ENCODE measurements at regions not wholly inside any gene's neighbourhood (a gene's known extent, or its start where the extent isn't known, plus 50 kb on each side); places are given as distances from the start of the nearest gene placed in this dataset.

DNA sequence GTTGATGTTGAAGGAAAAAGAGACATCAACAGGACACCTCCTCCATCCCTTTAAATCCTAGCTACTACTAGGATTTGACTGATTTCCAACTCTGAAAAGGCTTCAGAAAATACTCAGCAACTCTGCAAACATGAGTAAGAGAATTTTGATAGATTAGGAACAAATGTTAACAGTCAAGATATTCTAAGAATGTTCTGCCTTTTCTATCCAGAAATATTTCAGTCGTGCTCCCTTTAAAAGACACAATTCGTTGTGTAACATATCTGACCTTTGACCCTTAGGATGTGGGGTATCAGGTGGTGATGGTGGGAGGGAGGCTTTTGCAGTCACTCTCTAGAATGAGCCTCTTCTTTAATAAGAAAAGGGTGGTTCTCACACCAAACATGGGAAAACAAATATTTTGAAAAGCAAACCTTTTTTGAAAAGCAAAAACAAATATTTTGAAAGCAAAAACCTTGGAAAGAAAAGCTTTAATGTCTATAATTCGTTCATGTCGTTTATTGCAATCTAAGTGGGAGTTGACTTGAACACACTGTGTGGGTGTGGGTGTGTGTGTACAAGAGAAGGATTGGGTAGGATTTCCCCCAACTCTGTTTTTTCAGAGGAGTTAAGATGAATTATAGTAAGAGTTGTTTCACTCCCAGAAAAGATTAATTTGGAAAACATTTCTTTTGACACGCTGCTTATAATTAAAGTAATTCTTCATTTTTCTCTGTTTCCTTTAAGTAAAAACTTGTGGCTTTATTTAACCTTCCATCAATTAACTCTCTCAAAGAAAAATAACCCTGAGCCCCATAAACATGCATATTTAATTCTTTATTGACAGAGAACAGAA lies 152.8 kb downstream of the TMEM167A start:
- ChIA-PET POLR2A (ENCODE audit: partially characterized antibody) (no interaction called here), CTCF (ENCODE audit: partially characterized antibody) (no interaction called here)
- Histone ChIP-seq H3K27ac (ENCODE audit: low read depth, low read length) (no peak overlapping the region), H3K23ac (ENCODE audit: insufficient read length) (no peak overlapping the region), H4K8ac (ENCODE audit: extremely low read depth, insufficient read depth, low read length) (no peak overlapping the region), H3K4me3 (ENCODE audit: extremely low read depth in 1 of 4, insufficient read depth in 2 of 4, low read depth in 3 of 4, low read length in 4 of 4) (no peak overlapping the region), H2AFZ (ENCODE audit: low read length) (no peak overlapping the region), H2AK5ac (ENCODE audit: low read depth, low read length) (no peak overlapping the region), H3K4ac (replicated peaks; ENCODE audit: insufficient read length, low read depth, low read length) (no peak overlapping the region), H4K5ac (ENCODE audit: insufficient read length, low read depth, low read length) (no peak overlapping the region), H3K36me3 (ENCODE audit: control insufficient read depth in 2 of 4, insufficient read depth in 4 of 4, low read length in 3 of 4) (no peaks in the 10 kb centered on the region), H4K20me1 (replicated peaks in 1 of 2; ENCODE audit: control insufficient read depth in 1 of 2, insufficient read depth in 2 of 2, low read length in 2 of 2) (no peaks in the 10 kb centered on the region), H4K91ac (replicated peaks; ENCODE audit: insufficient read length, low read length) (no peak overlapping the region), H2BK15ac (ENCODE audit: low read length) (no peak overlapping the region), H2BK120ac (replicated peaks; ENCODE audit: low read depth, low read length) (no peak overlapping the region), H3K18ac (ENCODE audit: extremely low read depth, low read length) (no peak overlapping the region), H3K4me1 (replicated peaks in 1 of 4; ENCODE audit: control insufficient read depth in 3 of 4, insufficient read depth in 4 of 4, low read length in 3 of 4) (no peaks in the 10 kb centered on the region), H3K14ac (ENCODE audit: insufficient read length) (no peak overlapping the region), H3K79me2 (ENCODE audit: control insufficient read depth in 1 of 2, insufficient read depth in 2 of 2, low read length in 2 of 2) (no peaks in the 10 kb centered on the region), H3K9me3 (ENCODE audit: insufficient read depth in 2 of 2, low read depth in 1 of 2, low read length in 1 of 2) (no peaks in the 10 kb centered on the region), H3K27me3 (replicated peaks in 1 of 4; ENCODE audit: control insufficient read depth in 3 of 4, extremely low read depth in 1 of 4, insufficient read depth in 3 of 4, low read length in 3 of 4) (no peaks in the 10 kb centered on the region), H3K56ac (replicated peaks; ENCODE audit: insufficient read length, low read depth, low read length) (no peak overlapping the region), H2BK12ac (ENCODE audit: low read depth, low read length) (no peak overlapping the region), H3K4me2 (ENCODE audit: insufficient read depth in 1 of 2, low read depth in 2 of 2, low read length in 2 of 2) (no peak overlapping the region), H3K79me1 (ENCODE audit: low read depth, low read length) (no peaks in the 10 kb centered on the region), H3K23me2 (ENCODE audit: low read depth, low read length) (no peaks in the 10 kb centered on the region), H2BK20ac (ENCODE audit: low read length) (no peak overlapping the region), H3K9ac (replicated peaks in 1 of 4; ENCODE audit: extremely low read depth in 1 of 4, low read depth in 3 of 4, low read length in 3 of 4) (no peak overlapping the region), H2BK5ac (ENCODE audit: low read depth, low read length) (no peak overlapping the region)
- FAIRE-seq (no peak), DNase-seq (ENCODE audit: low read depth in 1 of 2, low spot score in 2 of 2) (no peak)
- WGBS, 2 experiments (ENCODE audit: extremely low coverage in 1 of 2, insufficient coverage in 1 of 2, insufficient read length in 1 of 2, insufficient replicate concordance in 2 of 2, low coverage in 1 of 2, low lambda C conversion rate in 2 of 2, missing lambda C conversion rate in 1 of 2) = 82% methylated on average over 5 of the region's 5 CpGs; no CpG with 5 or more reads in 1 of the 2 experiments
- TF ChIP-seq POLR2A (IDR thresholded peaks at IDR 0.05; ENCODE audit: control extremely low read depth in 1 of 2, low read depth in 2 of 2, low read length in 2 of 2) (no peak), TBP (IDR thresholded peaks at IDR 0.05; ENCODE audit: low read depth, low read length) (no peak), HDAC2 (IDR thresholded peaks at IDR 0.05; ENCODE audit: borderline replicate concordance in 1 of 2, low read depth in 2 of 2, low read length in 2 of 2) (no peak), KDM4A (IDR thresholded peaks at IDR 0.05; ENCODE audit: low read depth, low read length, severe bottlenecking) (no peak), POLR2AphosphoS5 (IDR thresholded peaks at IDR 0.05; ENCODE audit: low read depth, low read length) (no peak)

Data from H1 (cell line).